Panc1 (cell line): ENCODE measurements at regions not wholly inside any gene's neighbourhood (a gene's known extent, or its start where the extent isn't known, plus 50 kb on each side); places are given as distances from the start of the nearest gene placed in this dataset.

Source experiments
- ATAC-seq: fragments of 200-7000 bp; cut with Tn5 transposase; 2 replicates; pipeline ENCODE4 v1.9.1; 2020; ENCODE audit warnings: mild to moderate bottlenecking, moderate library complexity
- BruUV-seq: library from RNA; stranded (reverse); fragments of 400-500 nt; replicated peaks from 2 replicates; lab custom pipeline; 2021; lab: Mats Ljungman, UMichigan
- CTCF ChIA-PET: fragments of 300-600 bp; sonication (Branson Sonifier 250); formaldehyde crosslinking; loops from one replicate; lab custom pipeline; 2022; ENCODE audit warnings: antibody characterized with exemption; lab: Charles Lee
- POLR2A ChIA-PET: fragments of 300-600 bp; sonication (Branson Sonifier 250); formaldehyde crosslinking; loops from one replicate; lab custom pipeline; 2022; ENCODE audit warnings: antibody characterized with exemption; lab: Charles Lee
- DNase-seq: peaks from one replicate; pipeline ENCODE4 v3.0.0-alpha.2; 2010; ENCODE audit warnings: low read depth, low spot score
- H3K27ac ChIP-seq: 2 replicates; pipeline ENCODE4 v1.5.1; 2011; ENCODE audit warnings: mild to moderate bottlenecking, low read length, inconsistent platforms
- H3K27me3 ChIP-seq: fragments of 200-500 bp; sonication (Bioruptor generic); 2 replicates; pipeline ENCODE4 v1.6.0; 2014; ENCODE audit warnings: low read length, inconsistent platforms; ENCODE audit not compliant: control insufficient read depth, insufficient read depth
- H3K36me3 ChIP-seq: fragments of 200-500 bp; sonication (Bioruptor generic); 2 replicates; pipeline ENCODE4 v1.5.1; 2014; ENCODE audit warnings: inconsistent platforms, mild to moderate bottlenecking, low read length, moderate library complexity; ENCODE audit not compliant: control insufficient read depth, insufficient read depth
- H3K4me1 ChIP-seq: 2 replicates; pipeline ENCODE4 v1.5.1; 2011; ENCODE audit warnings: inconsistent platforms, mild to moderate bottlenecking, low read length, moderate library complexity; ENCODE audit not compliant: control insufficient read depth, insufficient read depth
- H3K4me3 ChIP-seq, 2 experiments: 2 replicates each; pipeline ENCODE4 v1.5.1; 2011 to 2012; ENCODE audit warnings: low read depth in 2 of 2, low read length in 2 of 2, mild to moderate bottlenecking in 2 of 2, inconsistent platforms in 1 of 2, moderate library complexity in 1 of 2
- H3K9me3 ChIP-seq: fragments of 200-500 bp; sonication (Bioruptor generic); 2 replicates; pipeline ENCODE4 v1.5.1; 2014; ENCODE audit warnings: low read depth, mild to moderate bottlenecking, inconsistent platforms, low read length, moderate library complexity; ENCODE audit not compliant: control insufficient read depth, insufficient read depth
- CTCF ChIP-seq: fragments of 450-650 bp; IDR thresholded peaks from 2 replicates; pipeline ENCODE4 v1.5.1; 2017; ENCODE audit warnings: mild to moderate bottlenecking
- POLR2AphosphoS5 ChIP-seq: IDR thresholded peaks from 2 replicates; pipeline ENCODE4 v1.6.1; 2012; ENCODE audit warnings: mild to moderate bottlenecking, low read depth, low read length, moderate library complexity
- REST ChIP-seq, 2 experiments: IDR thresholded peaks; 2 replicates each; pipeline ENCODE4 v1.6.1; 2011 to 2012; ENCODE audit warnings: low read depth in 2 of 2, control low read depth in 1 of 2, low read length in 1 of 2, mild to moderate bottlenecking in 1 of 2, moderate library complexity in 1 of 2; ENCODE audit not compliant: insufficient read depth in 1 of 2
- SIN3A ChIP-seq: IDR thresholded peaks from 2 replicates; pipeline ENCODE4 v1.6.1; 2012; ENCODE audit warnings: low read depth, mild to moderate bottlenecking, low read length, moderate library complexity, borderline replicate concordance; ENCODE audit not compliant: insufficient read depth
- TCF7L2 ChIP-seq: IDR thresholded peaks from 2 replicates; pipeline ENCODE4 v1.6.1; 2011; ENCODE audit warnings: mild to moderate bottlenecking, low read depth, low read length, inconsistent platforms
- in situ Hi-C: cut with HindIII; loops from 2 replicates; pipeline ENCODE4 v1.10.0; 2016; ENCODE audit warnings: low sequenced_read_pairs, low pct_unique_long_range_greater_than_20kb
- intact Hi-C: fragments of 100-400 bp; cut with micrococcal nuclease; formaldehyde crosslinking; loops from one replicate; pipeline ENCODE4 v1.10.0; 2022; ENCODE audit not compliant: unreplicated experiment

- no peak overlapping the region for H3K27ac ChIP-seq
- TF ChIP-seq REST (IDR thresholded peaks at IDR 0.05; ENCODE audit: insufficient read depth in 1 of 2, low read depth in 2 of 2, low read length in 1 of 2) (no peak), SIN3A (no peak), CTCF (no peak), TCF7L2 (no peak), POLR2AphosphoS5 (no peak)
- H3K9me3 ChIP-seq, result no peaks in the 10 kb centered on the region
- in situ Hi-C loops (no loop called here), intact Hi-C loops (no loop called here)
- ChIA-PET CTCF (no interaction called here), POLR2A (interaction anchor here (0.8 kb wide), 1 partner anchor 1297 kb away, joined by 3 read pairs; no protein-coding TSS in a partner anchor)
- no peaks in the 10 kb centered on the region for H3K36me3 ChIP-seq
- no peaks in the 10 kb centered on the region for H3K4me1 ChIP-seq
- BruUV-seq, result no TSS peak
- no peak for DNase-seq
- no peaks in the 10 kb centered on the region for H3K27me3 ChIP-seq
- ATAC-seq, result no peak
- H3K4me3 ChIP-seq, result no peak overlapping the region
Measured at GRCh38 chr2:221908518-221908917, 336.4 kb upstream of the EPHA4 start.

- intact Hi-C loops (no loop called here), in situ Hi-C loops (no loop called here)
- H3K27me3 ChIP-seq, result no peaks in the 10 kb centered on the region
- TF ChIP-seq CTCF, result no peak
- no peak for TF ChIP-seq POLR2AphosphoS5
- TF ChIP-seq TCF7L2, result no peak
- TF ChIP-seq REST (IDR thresholded peaks at IDR 0.05; ENCODE audit: insufficient read depth in 1 of 2, low read depth in 2 of 2, low read length in 1 of 2), result no peak
- no TSS peak for BruUV-seq
- H3K9me3 ChIP-seq, result no peaks in the 10 kb centered on the region
- ATAC-seq (no peak), DNase-seq (no peak)
- H3K27ac ChIP-seq, result no peak overlapping the region
- no peaks in the 10 kb centered on the region for H3K4me1 ChIP-seq
- ChIA-PET CTCF (no interaction called here), POLR2A (no interaction called here)
- H3K4me3 ChIP-seq, result no peak overlapping the region
- H3K36me3 ChIP-seq, result no peaks in the 10 kb centered on the region
Measured at GRCh38 chr2:221897718-221898117, 325.6 kb upstream of the EPHA4 start.
